ENCODE measurements at regions not wholly inside any gene's neighbourhood (a gene's known extent, or its start where the extent isn't known, plus 50 kb on each side); places are given as distances from the start of the nearest gene placed in this dataset.

GRCh38 chr10:130854151-130854550, 457.4 kb downstream of the TCERG1L start:
- Histone ChIP-seq H3K27me3 (ENCODE audit: control insufficient read depth, insufficient read depth, low read length) (no peaks in the 10 kb centered on the region), H3K9ac (ENCODE audit: low read length) (no peak overlapping the region), H3K4me1 (ENCODE audit: control insufficient read depth, low read depth, low read length) (no peaks in the 10 kb centered on the region), H3K4me3 (ENCODE audit: low read length) (no peak overlapping the region), H3K36me3 (ENCODE audit: control insufficient read depth, low read depth, low read length) (no peaks in the 10 kb centered on the region), H3K9me3 (ENCODE audit: control insufficient read depth, low read depth, low read length) (peaks cover 9% of the 10 kb centered on the region), H3K27ac (ENCODE audit: low read length) (no peak overlapping the region)

GRCh38 chr10:130857631-130858295, 453.8 kb downstream of the TCERG1L start:
- H3K36me3 ChIP-seq (ENCODE audit: control insufficient read depth, low read depth, low read length): no peaks in the 10 kb centered on the region
- H3K27me3 ChIP-seq (ENCODE audit: control insufficient read depth, insufficient read depth, low read length): no peaks in the 10 kb centered on the region
- no peak overlapping the region for H3K4me3 ChIP-seq (ENCODE audit: low read length)
- H3K27ac ChIP-seq (ENCODE audit: low read length): no peak overlapping the region
- H3K4me1 ChIP-seq (ENCODE audit: control insufficient read depth, low read depth, low read length): no peaks in the 10 kb centered on the region
- no peak overlapping the region for H3K9ac ChIP-seq (ENCODE audit: low read length)
- peaks cover 9% of the 10 kb centered on the region for H3K9me3 ChIP-seq (ENCODE audit: control insufficient read depth, low read depth, low read length)

- Histone ChIP-seq H3K27ac (ENCODE audit: low read length) (no peak overlapping the region), H3K9me3 (ENCODE audit: control insufficient read depth, low read depth, low read length) (peaks cover 9% of the 10 kb centered on the region), H3K9ac (ENCODE audit: low read length) (no peak overlapping the region), H3K4me3 (ENCODE audit: low read length) (no peak overlapping the region), H3K27me3 (ENCODE audit: control insufficient read depth, insufficient read depth, low read length) (no peaks in the 10 kb centered on the region), H3K36me3 (ENCODE audit: control insufficient read depth, low read depth, low read length) (no peaks in the 10 kb centered on the region), H3K4me1 (ENCODE audit: control insufficient read depth, low read depth, low read length) (no peaks in the 10 kb centered on the region)
Measured at GRCh38 chr10:130858626-130859025, 452.9 kb downstream of the TCERG1L start.

- Histone ChIP-seq H3K36me3 (ENCODE audit: control insufficient read depth, low read depth, low read length) (no peaks in the 10 kb centered on the region), H3K9ac (ENCODE audit: low read length) (no peak overlapping the region), H3K27me3 (ENCODE audit: control insufficient read depth, insufficient read depth, low read length) (no peaks in the 10 kb centered on the region), H3K4me3 (ENCODE audit: low read length) (no peak overlapping the region), H3K4me1 (ENCODE audit: control insufficient read depth, low read depth, low read length) (no peaks in the 10 kb centered on the region), H3K9me3 (ENCODE audit: control insufficient read depth, low read depth, low read length) (peaks cover 8% of the 10 kb centered on the region), H3K27ac (ENCODE audit: low read length) (no peak overlapping the region)
Measured at GRCh38 chr10:130859427-130859826, 452.1 kb downstream of the TCERG1L start.

- H3K36me3 ChIP-seq (ENCODE audit: control insufficient read depth, low read depth, low read length): no peaks in the 10 kb centered on the region
- H3K9me3 ChIP-seq (ENCODE audit: control insufficient read depth, low read depth, low read length): no peaks in the 10 kb centered on the region
- H3K4me3 ChIP-seq (ENCODE audit: low read length): no peak overlapping the region
- H3K27me3 ChIP-seq (ENCODE audit: control insufficient read depth, insufficient read depth, low read length): no peaks in the 10 kb centered on the region
- no peaks in the 10 kb centered on the region for H3K4me1 ChIP-seq (ENCODE audit: control insufficient read depth, low read depth, low read length)
- no peak overlapping the region for H3K9ac ChIP-seq (ENCODE audit: low read length)
- H3K27ac ChIP-seq (ENCODE audit: low read length): no peak overlapping the region
Measured at GRCh38 chr10:130862122-130862521, 449.4 kb downstream of the TCERG1L start.

GRCh38 chr10:130862626-130863025, 448.9 kb downstream of the TCERG1L start:
- H3K9ac ChIP-seq (ENCODE audit: low read length): no peak overlapping the region
- H3K9me3 ChIP-seq (ENCODE audit: control insufficient read depth, low read depth, low read length): no peaks in the 10 kb centered on the region
- no peaks in the 10 kb centered on the region for H3K4me1 ChIP-seq (ENCODE audit: control insufficient read depth, low read depth, low read length)
- H3K36me3 ChIP-seq (ENCODE audit: control insufficient read depth, low read depth, low read length): no peaks in the 10 kb centered on the region
- no peak overlapping the region for H3K27ac ChIP-seq (ENCODE audit: low read length)
- H3K4me3 ChIP-seq (ENCODE audit: low read length): no peak overlapping the region
- H3K27me3 ChIP-seq (ENCODE audit: control insufficient read depth, insufficient read depth, low read length): no peaks in the 10 kb centered on the region

- H3K36me3 ChIP-seq (ENCODE audit: control insufficient read depth, low read depth, low read length): no peaks in the 10 kb centered on the region
- no peak overlapping the region for H3K27ac ChIP-seq (ENCODE audit: low read length)
- H3K9ac ChIP-seq (ENCODE audit: low read length): no peak overlapping the region
- no peaks in the 10 kb centered on the region for H3K4me1 ChIP-seq (ENCODE audit: control insufficient read depth, low read depth, low read length)
- no peaks in the 10 kb centered on the region for H3K9me3 ChIP-seq (ENCODE audit: control insufficient read depth, low read depth, low read length)
- no peaks in the 10 kb centered on the region for H3K27me3 ChIP-seq (ENCODE audit: control insufficient read depth, insufficient read depth, low read length)
- no peak overlapping the region for H3K4me3 ChIP-seq (ENCODE audit: low read length)
Measured at GRCh38 chr10:130863044-130863443, 448.5 kb downstream of the TCERG1L start.

GRCh38 chr10:130864961-130865818, 446.3 kb downstream of the TCERG1L start:
- Histone ChIP-seq H3K4me3 (ENCODE audit: low read length) (no peak overlapping the region), H3K4me1 (ENCODE audit: control insufficient read depth, low read depth, low read length) (no peaks in the 10 kb centered on the region), H3K36me3 (ENCODE audit: control insufficient read depth, low read depth, low read length) (no peaks in the 10 kb centered on the region), H3K9me3 (ENCODE audit: control insufficient read depth, low read depth, low read length) (no peaks in the 10 kb centered on the region), H3K27me3 (ENCODE audit: control insufficient read depth, insufficient read depth, low read length) (no peaks in the 10 kb centered on the region), H3K9ac (ENCODE audit: low read length) (no peak overlapping the region), H3K27ac (ENCODE audit: low read length) (no peak overlapping the region)

- Histone ChIP-seq H3K4me1 (ENCODE audit: control insufficient read depth, low read depth, low read length) (no peaks in the 10 kb centered on the region), H3K36me3 (ENCODE audit: control insufficient read depth, low read depth, low read length) (no peaks in the 10 kb centered on the region), H3K9me3 (ENCODE audit: control insufficient read depth, low read depth, low read length) (no peaks in the 10 kb centered on the region), H3K4me3 (ENCODE audit: low read length) (no peak overlapping the region), H3K9ac (ENCODE audit: low read length) (no peak overlapping the region), H3K27me3 (ENCODE audit: control insufficient read depth, insufficient read depth, low read length) (no peaks in the 10 kb centered on the region), H3K27ac (ENCODE audit: low read length) (no peak overlapping the region)
Measured at GRCh38 chr10:130866857-130867256, 444.7 kb downstream of the TCERG1L start.

- Histone ChIP-seq H3K27me3 (ENCODE audit: control insufficient read depth, insufficient read depth, low read length) (no peaks in the 10 kb centered on the region), H3K27ac (ENCODE audit: low read length) (no peak overlapping the region), H3K36me3 (ENCODE audit: control insufficient read depth, low read depth, low read length) (no peaks in the 10 kb centered on the region), H3K9me3 (ENCODE audit: control insufficient read depth, low read depth, low read length) (no peaks in the 10 kb centered on the region), H3K4me1 (ENCODE audit: control insufficient read depth, low read depth, low read length) (no peaks in the 10 kb centered on the region), H3K4me3 (ENCODE audit: low read length) (no peak overlapping the region), H3K9ac (ENCODE audit: low read length) (no peak overlapping the region)
Measured at GRCh38 chr10:130867446-130868194, 443.9 kb downstream of the TCERG1L start.

- no peaks in the 10 kb centered on the region for H3K4me1 ChIP-seq (ENCODE audit: control insufficient read depth, low read depth, low read length)
- no peaks in the 10 kb centered on the region for H3K27me3 ChIP-seq (ENCODE audit: control insufficient read depth, insufficient read depth, low read length)
- H3K27ac ChIP-seq (ENCODE audit: low read length): no peak overlapping the region
- H3K4me3 ChIP-seq (ENCODE audit: low read length): no peak overlapping the region
- H3K9ac ChIP-seq (ENCODE audit: low read length): no peak overlapping the region
- H3K36me3 ChIP-seq (ENCODE audit: control insufficient read depth, low read depth, low read length): no peaks in the 10 kb centered on the region
- no peaks in the 10 kb centered on the region for H3K9me3 ChIP-seq (ENCODE audit: control insufficient read depth, low read depth, low read length)
Measured at GRCh38 chr10:130869179-130869841, 442.2 kb downstream of the TCERG1L start.

Data from iPS-18a (cell line).